BLaER1 (cell line): ENCODE measurements at regions not wholly inside any gene's neighbourhood (a gene's known extent, or its start where the extent isn't known, plus 50 kb on each side); places are given as distances from the start of the nearest gene placed in this dataset.
"Not testable (repeated sequence)": the region's sequence is repeated elsewhere in the genome, so short reads cannot be mapped to it uniquely, and the experiment has no call there.

Experiments
- H3K27ac ChIP-seq: shearing (Covaris generic); formaldehyde crosslinking; 2 replicates; pipeline ENCODE4 v1.8.1; 2022
- H3K27me3 ChIP-seq: shearing (Covaris generic); formaldehyde crosslinking; 2 replicates; pipeline ENCODE4 v1.8.1; 2022
- H3K36me3 ChIP-seq: shearing (Covaris generic); formaldehyde crosslinking; 2 replicates; pipeline ENCODE4 v1.8.1; 2022
- H3K4me1 ChIP-seq: shearing (Covaris generic); formaldehyde crosslinking; 2 replicates; pipeline ENCODE4 v1.8.1; 2022
- H3K4me2 ChIP-seq: shearing (Covaris generic); formaldehyde crosslinking; 2 replicates; pipeline ENCODE4 v1.8.1; 2022
- H3K4me3 ChIP-seq: shearing (Covaris generic); formaldehyde crosslinking; 2 replicates; pipeline ENCODE4 v1.8.1; 2022
- H3K9ac ChIP-seq: shearing (Covaris generic); formaldehyde crosslinking; 2 replicates; pipeline ENCODE4 v1.8.1; 2022
- H3K9me3 ChIP-seq: shearing (Covaris generic); formaldehyde crosslinking; 2 replicates; pipeline ENCODE4 v1.8.1; 2022
- H4K20me1 ChIP-seq: shearing (Covaris generic); formaldehyde crosslinking; 2 replicates; pipeline ENCODE4 v1.8.1; 2022
- Cebpa-rat ChIP-seq: shearing (Covaris generic); IDR thresholded peaks from 2 replicates; pipeline ENCODE4 v1.8.1; 2022

- Histone ChIP-seq H3K4me1 (no peaks in the 10 kb centered on the region), H3K9ac (no peak overlapping the region), H3K4me3 (no peak overlapping the region), H3K36me3 (no peaks in the 10 kb centered on the region), H4K20me1 (no peaks in the 10 kb centered on the region), H3K4me2 (no peak overlapping the region), H3K27ac (no peak overlapping the region), H3K27me3 (no peaks in the 10 kb centered on the region), H3K9me3 (no peaks in the 10 kb centered on the region)
- TF ChIP-seq Cebpa-rat, result no peak
These were observed 1568.3 kb upstream of the PRR20A start for GRCh38 chr13:55572408-55572807.

DNA sequence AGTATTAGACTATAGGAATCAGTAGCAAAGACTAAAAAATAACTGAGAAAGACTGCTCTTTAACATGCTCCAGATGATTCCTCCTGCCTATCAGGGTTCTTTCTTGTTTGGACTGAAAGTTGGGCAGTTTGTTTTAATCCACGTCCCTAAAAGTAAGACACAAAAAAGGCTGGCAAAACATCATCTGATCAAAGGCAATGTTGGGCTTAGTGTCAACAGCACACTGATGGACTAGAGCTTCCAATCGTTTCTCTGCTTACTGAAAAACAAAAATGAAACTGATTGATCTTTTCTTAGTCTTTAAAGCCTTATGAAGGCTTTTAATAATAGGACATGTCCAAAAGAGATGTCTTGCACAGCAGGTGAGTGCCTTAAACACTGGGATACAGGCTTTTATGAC, 1567.9 kb upstream of the PRR20A start:
- no peaks in the 10 kb centered on the region for H4K20me1 ChIP-seq
- no peaks in the 10 kb centered on the region for H3K9me3 ChIP-seq
- H3K4me3 ChIP-seq, result no peak overlapping the region
- no peaks in the 10 kb centered on the region for H3K27me3 ChIP-seq
- no peak for TF ChIP-seq Cebpa-rat
- H3K27ac ChIP-seq, result no peak overlapping the region
- H3K4me1 ChIP-seq, result no peaks in the 10 kb centered on the region
- no peak overlapping the region for H3K4me2 ChIP-seq
- no peak overlapping the region for H3K9ac ChIP-seq
- H3K36me3 ChIP-seq, result no peaks in the 10 kb centered on the region

- Histone ChIP-seq H3K4me3 (no peak overlapping the region), H3K9ac (no peak overlapping the region), H4K20me1 (no peaks in the 10 kb centered on the region), H3K27me3 (no peaks in the 10 kb centered on the region), H3K4me2 (no peak overlapping the region), H3K36me3 (no peaks in the 10 kb centered on the region), H3K4me1 (no peaks in the 10 kb centered on the region), H3K27ac (no peak overlapping the region), H3K9me3 (no peaks in the 10 kb centered on the region)
- no peak for TF ChIP-seq Cebpa-rat
These were observed 1567.2 kb upstream of the PRR20A start for GRCh38 chr13:55573565-55573964.

- no peak overlapping the region for H3K4me2 ChIP-seq
- TF ChIP-seq Cebpa-rat, result no peak
- no peak overlapping the region for H3K27ac ChIP-seq
- H3K9me3 ChIP-seq, result no peaks in the 10 kb centered on the region
- H3K9ac ChIP-seq, result no peak overlapping the region
- H4K20me1 ChIP-seq, result no peaks in the 10 kb centered on the region
- H3K27me3 ChIP-seq, result no peaks in the 10 kb centered on the region
- H3K4me3 ChIP-seq, result no peak overlapping the region
- H3K4me1 ChIP-seq, result no peaks in the 10 kb centered on the region
- H3K36me3 ChIP-seq, result no peaks in the 10 kb centered on the region
These were observed 1564.3 kb upstream of the PRR20A start for GRCh38 chr13:55576389-55576788.

- Histone ChIP-seq H3K9ac (no peak overlapping the region), H3K4me3 (no peak overlapping the region), H4K20me1 (no peaks in the 10 kb centered on the region), H3K27ac (no peak overlapping the region), H3K36me3 (no peaks in the 10 kb centered on the region), H3K27me3 (no peaks in the 10 kb centered on the region), H3K4me2 (no peak overlapping the region), H3K4me1 (no peaks in the 10 kb centered on the region), H3K9me3 (no peaks in the 10 kb centered on the region)
- no peak for TF ChIP-seq Cebpa-rat
These were observed 1563.5 kb upstream of the PRR20A start for GRCh38 chr13:55577082-55577846.

GRCh38 chr13:55577847-55578210, 1562.9 kb upstream of the PRR20A start:
- Histone ChIP-seq H3K9ac (no peak overlapping the region), H3K27me3 (no peaks in the 10 kb centered on the region), H3K4me1 (no peaks in the 10 kb centered on the region), H3K36me3 (no peaks in the 10 kb centered on the region), H3K27ac (no peak overlapping the region), H3K9me3 (no peaks in the 10 kb centered on the region), H3K4me2 (no peak overlapping the region), H4K20me1 (no peaks in the 10 kb centered on the region), H3K4me3 (no peak overlapping the region)
- TF ChIP-seq Cebpa-rat, result no peak

- not testable (repeated sequence) for H4K20me1 ChIP-seq, H3K36me3 ChIP-seq, H3K4me1 ChIP-seq, H3K9me3 ChIP-seq, H3K9ac ChIP-seq, H3K4me3 ChIP-seq, H3K4me2 ChIP-seq, H3K27ac ChIP-seq, H3K27me3 ChIP-seq
These were observed 1558.4 kb upstream of the PRR20A start for GRCh38 chr13:55582294-55582693.

- no peaks in the 10 kb centered on the region for H3K4me1 ChIP-seq
- H3K27me3 ChIP-seq, result no peaks in the 10 kb centered on the region
- no peak overlapping the region for H3K4me3 ChIP-seq
- H3K4me2 ChIP-seq, result no peak overlapping the region
- no peak overlapping the region for H3K27ac ChIP-seq
- no peak for TF ChIP-seq Cebpa-rat
- H4K20me1 ChIP-seq, result no peaks in the 10 kb centered on the region
- no peaks in the 10 kb centered on the region for H3K9me3 ChIP-seq
- H3K36me3 ChIP-seq, result no peaks in the 10 kb centered on the region
- no peak overlapping the region for H3K9ac ChIP-seq
These were observed 1556.6 kb upstream of the PRR20A start for GRCh38 chr13:55583953-55584593.

GRCh38 chr13:55602784-55603183, 1537.9 kb upstream of the PRR20A start:
- no peak overlapping the region for H3K4me3 ChIP-seq
- no peaks in the 10 kb centered on the region for H3K4me1 ChIP-seq
- no peaks in the 10 kb centered on the region for H3K9me3 ChIP-seq
- no peak overlapping the region for H3K4me2 ChIP-seq
- no peaks in the 10 kb centered on the region for H3K27me3 ChIP-seq
- H3K9ac ChIP-seq, result no peak overlapping the region
- H4K20me1 ChIP-seq, result no peaks in the 10 kb centered on the region
- no peaks in the 10 kb centered on the region for H3K36me3 ChIP-seq
- no peak overlapping the region for H3K27ac ChIP-seq
- TF ChIP-seq Cebpa-rat, result no peak

DNA sequence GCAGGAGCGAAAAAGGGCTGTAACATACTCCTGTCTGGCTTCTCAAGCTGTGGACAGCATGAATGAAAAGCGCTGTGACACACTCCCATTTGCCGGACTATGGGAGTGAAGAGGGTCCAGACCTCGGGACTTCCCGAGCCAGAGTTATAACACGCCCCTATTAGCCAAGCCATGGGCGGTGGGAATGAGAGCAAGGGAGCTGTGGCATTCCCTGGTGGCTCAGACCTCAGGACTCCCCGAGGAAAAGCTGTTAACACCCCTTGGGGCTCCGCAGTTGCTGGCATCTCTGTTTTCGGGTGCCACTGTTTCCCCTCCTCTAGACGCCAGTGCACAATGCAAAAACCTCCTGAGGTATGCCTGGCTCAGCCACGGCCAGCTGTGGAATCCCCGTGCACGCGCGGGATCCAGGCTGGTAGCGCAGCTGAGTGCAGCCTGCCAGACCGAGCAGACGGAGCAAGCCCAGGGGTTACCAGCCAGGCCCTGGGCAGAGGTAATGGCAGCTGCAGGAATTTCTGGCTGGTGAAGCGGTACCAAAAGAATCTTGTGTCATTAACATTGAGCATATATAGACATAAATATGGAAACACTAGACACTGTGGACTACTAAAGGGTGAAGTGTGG, 1534.6 kb upstream of the PRR20A start:
- Histone ChIP-seq H4K20me1 (no peaks in the 10 kb centered on the region), H3K9ac (no peak overlapping the region), H3K4me3 (no peak overlapping the region), H3K4me1 (no peaks in the 10 kb centered on the region), H3K27me3 (no peaks in the 10 kb centered on the region), H3K36me3 (no peaks in the 10 kb centered on the region), H3K27ac (no peak overlapping the region), H3K4me2 (no peak overlapping the region), H3K9me3 (no peaks in the 10 kb centered on the region)
- TF ChIP-seq Cebpa-rat, result no peak
